Fibroblast of skin of back (primary cell): ENCODE measurements at regions not wholly inside any gene's neighbourhood (a gene's known extent, or its start where the extent isn't known, plus 50 kb on each side); places are given as distances from the start of the nearest gene placed in this dataset.

ENCODE experiments used
- DNase-seq: peaks from one replicate; pipeline ENCODE4 v3.0.0-alpha.2; 2013

- no peak for DNase-seq
Measured at GRCh38 chr15:98480844-98481243, 167.5 kb upstream of the IGF1R start.

- DNase-seq: no peak
Measured at GRCh38 chr15:98483575-98484130, 164.7 kb upstream of the IGF1R start.

GRCh38 chr15:98484914-98485313 lies 163.4 kb upstream of the IGF1R start:
- no peak for DNase-seq

- no peak for DNase-seq
Measured at GRCh38 chr15:98485451-98485850, 162.9 kb upstream of the IGF1R start.

GRCh38 chr15:98493966-98494511 lies 154.3 kb upstream of the IGF1R start:
- no peak for DNase-seq

GRCh38 chr15:98501192-98501591 lies 147.1 kb upstream of the IGF1R start:
- no peak for DNase-seq

- DNase-seq: no peak
Measured at GRCh38 chr15:98501632-98502031, 146.7 kb upstream of the IGF1R start.

GRCh38 chr15:98503970-98504369 lies 144.4 kb upstream of the IGF1R start:
- peak; percentile 69 for DNase-seq

- no peak for DNase-seq
Measured at GRCh38 chr15:98504998-98505397, 143.3 kb upstream of the IGF1R start.

- DNase-seq: no peak
Measured at GRCh38 chr15:98505611-98506031, 142.7 kb upstream of the IGF1R start.

- DNase-seq: no peak
Measured at GRCh38 chr15:98506172-98506571, 142.2 kb upstream of the IGF1R start.

GRCh38 chr15:98506711-98507110 lies 141.6 kb upstream of the IGF1R start:
- no peak for DNase-seq

- DNase-seq: no peak
Measured at GRCh38 chr15:98513428-98513986, 134.8 kb upstream of the IGF1R start.

- DNase-seq: no peak
Measured at GRCh38 chr15:98514034-98514622, 134.2 kb upstream of the IGF1R start.

- DNase-seq: peak; percentile 75
Measured at GRCh38 chr15:98518823-98519561, 129.3 kb upstream of the IGF1R start.

- no peak for DNase-seq
Measured at GRCh38 chr15:98519767-98520550, 128.4 kb upstream of the IGF1R start.

GRCh38 chr15:98522127-98522526 lies 126.2 kb upstream of the IGF1R start:
- DNase-seq: no peak

- DNase-seq: peak; percentile 28
Measured at GRCh38 chr15:98523912-98524662, 124.3 kb upstream of the IGF1R start.

GRCh38 chr15:98524838-98525660 lies 123.3 kb upstream of the IGF1R start:
- no peak for DNase-seq

GRCh38 chr15:98525661-98526001 lies 122.7 kb upstream of the IGF1R start:
- DNase-seq: peak; percentile 37

- DNase-seq: no peak
Measured at GRCh38 chr15:98526094-98526493, 122.2 kb upstream of the IGF1R start.
